Panc1 (cell line): ENCODE measurements at regions not wholly inside any gene's neighbourhood (a gene's known extent, or its start where the extent isn't known, plus 50 kb on each side); places are given as distances from the start of the nearest gene placed in this dataset.

Experiments
- ATAC-seq: fragments of 200-7000 bp; cut with Tn5 transposase; 2 replicates; pipeline ENCODE4 v1.9.1; 2020; ENCODE audit warnings: mild to moderate bottlenecking, moderate library complexity
- BruUV-seq: library from RNA; stranded (reverse); fragments of 400-500 nt; replicated peaks from 2 replicates; lab custom pipeline; 2021; lab: Mats Ljungman, UMichigan
- CTCF ChIA-PET: fragments of 300-600 bp; sonication (Branson Sonifier 250); formaldehyde crosslinking; loops from one replicate; lab custom pipeline; 2022; ENCODE audit warnings: antibody characterized with exemption; lab: Charles Lee
- POLR2A ChIA-PET: fragments of 300-600 bp; sonication (Branson Sonifier 250); formaldehyde crosslinking; loops from one replicate; lab custom pipeline; 2022; ENCODE audit warnings: antibody characterized with exemption; lab: Charles Lee
- DNase-seq: peaks from one replicate; pipeline ENCODE4 v3.0.0-alpha.2; 2010; ENCODE audit warnings: low read depth, low spot score
- H3K27ac ChIP-seq: 2 replicates; pipeline ENCODE4 v1.5.1; 2011; ENCODE audit warnings: mild to moderate bottlenecking, low read length, inconsistent platforms
- H3K27me3 ChIP-seq: fragments of 200-500 bp; sonication (Bioruptor generic); 2 replicates; pipeline ENCODE4 v1.6.0; 2014; ENCODE audit warnings: low read length, inconsistent platforms; ENCODE audit not compliant: control insufficient read depth, insufficient read depth
- H3K36me3 ChIP-seq: fragments of 200-500 bp; sonication (Bioruptor generic); 2 replicates; pipeline ENCODE4 v1.5.1; 2014; ENCODE audit warnings: inconsistent platforms, mild to moderate bottlenecking, low read length, moderate library complexity; ENCODE audit not compliant: control insufficient read depth, insufficient read depth
- H3K4me1 ChIP-seq: 2 replicates; pipeline ENCODE4 v1.5.1; 2011; ENCODE audit warnings: inconsistent platforms, mild to moderate bottlenecking, low read length, moderate library complexity; ENCODE audit not compliant: control insufficient read depth, insufficient read depth
- H3K4me3 ChIP-seq, 2 experiments: 2 replicates each; pipeline ENCODE4 v1.5.1; 2011 to 2012; ENCODE audit warnings: low read depth in 2 of 2, low read length in 2 of 2, mild to moderate bottlenecking in 2 of 2, inconsistent platforms in 1 of 2, moderate library complexity in 1 of 2
- H3K9me3 ChIP-seq: fragments of 200-500 bp; sonication (Bioruptor generic); 2 replicates; pipeline ENCODE4 v1.5.1; 2014; ENCODE audit warnings: low read depth, mild to moderate bottlenecking, inconsistent platforms, low read length, moderate library complexity; ENCODE audit not compliant: control insufficient read depth, insufficient read depth
- CTCF ChIP-seq: fragments of 450-650 bp; IDR thresholded peaks from 2 replicates; pipeline ENCODE4 v1.5.1; 2017; ENCODE audit warnings: mild to moderate bottlenecking
- POLR2AphosphoS5 ChIP-seq: IDR thresholded peaks from 2 replicates; pipeline ENCODE4 v1.6.1; 2012; ENCODE audit warnings: mild to moderate bottlenecking, low read depth, low read length, moderate library complexity
- REST ChIP-seq, 2 experiments: IDR thresholded peaks; 2 replicates each; pipeline ENCODE4 v1.6.1; 2011 to 2012; ENCODE audit warnings: low read depth in 2 of 2, control low read depth in 1 of 2, low read length in 1 of 2, mild to moderate bottlenecking in 1 of 2, moderate library complexity in 1 of 2; ENCODE audit not compliant: insufficient read depth in 1 of 2
- SIN3A ChIP-seq: IDR thresholded peaks from 2 replicates; pipeline ENCODE4 v1.6.1; 2012; ENCODE audit warnings: low read depth, mild to moderate bottlenecking, low read length, moderate library complexity, borderline replicate concordance; ENCODE audit not compliant: insufficient read depth
- TCF7L2 ChIP-seq: IDR thresholded peaks from 2 replicates; pipeline ENCODE4 v1.6.1; 2011; ENCODE audit warnings: mild to moderate bottlenecking, low read depth, low read length, inconsistent platforms
- in situ Hi-C: cut with HindIII; loops from 2 replicates; pipeline ENCODE4 v1.10.0; 2016; ENCODE audit warnings: low sequenced_read_pairs, low pct_unique_long_range_greater_than_20kb
- intact Hi-C: fragments of 100-400 bp; cut with micrococcal nuclease; formaldehyde crosslinking; loops from one replicate; pipeline ENCODE4 v1.10.0; 2022; ENCODE audit not compliant: unreplicated experiment

GRCh38 chr3:135865553-135865952 is 100.0 kb upstream of the PPP2R3A start:
- ATAC-seq (no peak), DNase-seq (no peak)
- Histone ChIP-seq H3K9me3 (no peaks in the 10 kb centered on the region), H3K27me3 (no peaks in the 10 kb centered on the region), H3K4me3 (no peak overlapping the region), H3K4me1 (no peaks in the 10 kb centered on the region), H3K36me3 (no peaks in the 10 kb centered on the region), H3K27ac (no peak overlapping the region)
- ChIA-PET CTCF (no interaction called here), POLR2A (no interaction called here)
- intact Hi-C loops (no loop called here), in situ Hi-C loops (no loop called here)
- TF ChIP-seq TCF7L2 = no peak
- TF ChIP-seq POLR2AphosphoS5 = no peak
- TF ChIP-seq CTCF = no peak
- no peak for TF ChIP-seq REST (IDR thresholded peaks at IDR 0.05; ENCODE audit: insufficient read depth in 1 of 2, low read depth in 2 of 2, low read length in 1 of 2)
- no peak for TF ChIP-seq SIN3A
- no TSS peak for BruUV-seq

- CTCF ChIA-PET = no interaction called here
- ATAC-seq = no peak
Observed at GRCh38 chr3:135867911-135868310, 97.6 kb upstream of the PPP2R3A start.

More at GRCh38 chr3:135867911-135868310, 97.6 kb upstream of the PPP2R3A start:
- H3K4me3 ChIP-seq = no peak overlapping the region
- POLR2A ChIA-PET = no interaction called here
- H3K4me1 ChIP-seq = no peaks in the 10 kb centered on the region
- DNase-seq = no peak
- H3K36me3 ChIP-seq = no peaks in the 10 kb centered on the region
- BruUV-seq = no TSS peak
- TF ChIP-seq TCF7L2 (no peak), POLR2AphosphoS5 (no peak), CTCF (no peak), REST (IDR thresholded peaks at IDR 0.05; ENCODE audit: insufficient read depth in 1 of 2, low read depth in 2 of 2, low read length in 1 of 2) (no peak), SIN3A (no peak)
- no peaks in the 10 kb centered on the region for H3K27me3 ChIP-seq
- intact Hi-C loops = no loop called here
- H3K27ac ChIP-seq = no peak overlapping the region
- no peaks in the 10 kb centered on the region for H3K9me3 ChIP-seq
- in situ Hi-C loops = no loop called here
